ENCODE measurements at regions not wholly inside any gene's neighbourhood (a gene's known extent, or its start where the extent isn't known, plus 50 kb on each side); places are given as distances from the start of the nearest gene placed in this dataset.

GRCh38 chr2:200171731-200172482 is 134.6 kb upstream of the SPATS2L start (continued):
- TF ChIP-seq STAT1 (IDR thresholded peaks at IDR 0.05; ENCODE audit: unreplicated experiment) (no peak), EZH2phosphoT487 (IDR thresholded peaks at IDR 0.05; ENCODE audit: unreplicated experiment) (no peak), NANOG (IDR thresholded peaks at IDR 0.05; ENCODE audit: borderline replicate concordance) (no peak), ZNF462 (CRISPR knock-in tag; IDR thresholded peaks at IDR 0.05) (no peak), JUNB (IDR thresholded peaks at IDR 0.05; ENCODE audit: unreplicated experiment) (no peak), EZH2 (IDR thresholded peaks at IDR 0.05; ENCODE audit: low read depth, unreplicated experiment) (no peak), POLR2AphosphoS5 (IDR thresholded peaks at IDR 0.05; ENCODE audit: low read depth) (no peak)

GRCh38 chr2:200172521-200172920 is 134.0 kb upstream of the SPATS2L start:
- H3K27ac Mint-ChIP-seq = no peak overlapping the region
- DNase-seq (ENCODE audit: low spot score) (no peak), ATAC-seq (no peak)
- H3K9me2 ChIP-seq (ENCODE audit: insufficient read depth) = peaks cover 20% of the 10 kb centered on the region
- H3K27me3 ChIP-seq (ENCODE audit: insufficient read depth) = no peaks in the 10 kb centered on the region
- no peak overlapping the region for H3K4me3 Mint-ChIP-seq
- no peaks in the 10 kb centered on the region for H4K20me1 ChIP-seq (replicated peaks; ENCODE audit: insufficient read depth)
- peaks cover 18% of the 10 kb centered on the region for H3K4me1 ChIP-seq (ENCODE audit: insufficient read depth)
- H3F3A ChIP-seq (replicated peaks; ENCODE audit: low read depth) = no peaks in the 10 kb centered on the region
- H3K36me3 Mint-ChIP-seq (ENCODE audit: low read depth) = peaks cover 17% of the 10 kb centered on the region
- H3K4me3 ChIP-seq = no peak overlapping the region
- H3K9me3 Mint-ChIP-seq = peaks cover 11% of the 10 kb centered on the region; the same call in 2 of the 3 replicates
- H3K36me3 ChIP-seq (ENCODE audit: insufficient read depth) = no peaks in the 10 kb centered on the region
- H3K4me2 ChIP-seq = no peak overlapping the region
- H3K27me3 Mint-ChIP-seq (ENCODE audit: insufficient read depth, low read depth, poor library complexity) = no peaks in the 10 kb centered on the region
- peaks cover 24% of the 10 kb centered on the region for H3K4me1 Mint-ChIP-seq
- H3K27ac ChIP-seq (ENCODE audit: low read depth) = no peak overlapping the region
- H3K79me2 ChIP-seq (replicated peaks; ENCODE audit: insufficient read depth) = no peaks in the 10 kb centered on the region
- no peak overlapping the region for H2AFZ ChIP-seq
- no peak for TF ChIP-seq POLR2AphosphoS5 (IDR thresholded peaks at IDR 0.05; ENCODE audit: low read depth)
- no peak for TF ChIP-seq ZNF462 (CRISPR knock-in tag; IDR thresholded peaks at IDR 0.05)
- TF ChIP-seq ZNF331 (CRISPR knock-in tag; IDR thresholded peaks at IDR 0.05; ENCODE audit: low read depth) = no peak
- TF ChIP-seq EZH2phosphoT487 (IDR thresholded peaks at IDR 0.05; ENCODE audit: unreplicated experiment) = no peak
- TF ChIP-seq NANOG (IDR thresholded peaks at IDR 0.05; ENCODE audit: borderline replicate concordance) = no peak

Measured in GM23338 (cell line).